Right lobe of liver (tissue), 6 donors: ENCODE measurements at regions not wholly inside any gene's neighbourhood (a gene's known extent, or its start where the extent isn't known, plus 50 kb on each side); places are given as distances from the start of the nearest gene placed in this dataset.

Experiments
- ATAC-seq, 4 donors: fragments of 200-7000 bp; cut with Tn5 transposase; one replicate each; pipeline ENCODE4 v1.9.1; 2020; ENCODE audit warnings: mild to moderate bottlenecking in 4 of 4, moderate library complexity in 4 of 4
- DNase-seq, 3 donors: peaks; one replicate each; pipeline ENCODE4 v3.0.0-alpha.2; 2020
- H3K27ac ChIP-seq, 3 donors: fragments of 200-600 bp; one replicate each; pipeline ENCODE4 v1.8.0; 2022
- H3K27me3 ChIP-seq, 2 donors: fragments of 200-600 bp; one replicate each; pipeline ENCODE4 v1.8.0; 2022
- H3K36me3 ChIP-seq, 4 donors: fragments of 200-600 bp; sonication (generic) in 1 of 4; one replicate each; pipeline versions ENCODE4 v1.5.1 to v1.8.0; 2017 to 2022; ENCODE audit warnings: control low read depth in 1 of 4
- H3K4me1 ChIP-seq, 4 donors: fragments of 200-600 bp; sonication (generic) in 1 of 4; one replicate each; pipeline versions ENCODE4 v1.5.1 to v1.8.0; 2017 to 2022; ENCODE audit warnings: control low read depth in 1 of 4
- H3K4me3 ChIP-seq, 3 donors: fragments of 200-600 bp; one replicate each; pipeline ENCODE4 v1.8.0; 2022
- H3K9me3 ChIP-seq, 4 donors: fragments of 200-600 bp; sonication (generic) in 1 of 4; one replicate each; pipeline versions ENCODE4 v1.5.1 to v1.8.0; 2017 to 2022; ENCODE audit warnings: control low read depth in 1 of 4
- POLR2A ChIP-seq: fragments of 450-650 bp; IDR thresholded peaks from one replicate; pipeline ENCODE4 v1.6.1; 2017; ENCODE audit warnings: antibody characterized with exemption, mild to moderate bottlenecking
- WGBS: methylation state at CpG from one replicate; pipeline ENCODE4 v1.1.6; 2018; ENCODE audit warnings: low coverage, low lambda C conversion rate; ENCODE audit not compliant: insufficient coverage; ENCODE audit errors: missing lambda C conversion rate; 5-methylcytosine and 5-hydroxymethylcytosine counted together
- intact Hi-C, 2 donors: fragments of 100-400 bp; cut with DNase I; formaldehyde crosslinking; loops; one replicate each; pipeline versions ENCODE4 v1.11.2 to v1.14.1; 2022
- TF ChIP-seq, protein P1 (sequence below), 4 donors: fragments of 200-600 bp in 3 of 4; fragments of 450-650 bp in 1 of 4; IDR thresholded peaks; one replicate each; pipeline versions ENCODE4 v1.5.1 to v1.8.0; 2016 to 2022; ENCODE audit warnings: antibody characterized with exemption in 4 of 4, mild to moderate bottlenecking in 2 of 4
- donor health status: DM: no; HTN: yes; CAD: no.
- donor health status: DM: no; HTN: no; CAD: no.
- donor health status: DM: no; HTN: no; CAD: no.
- donor health status: DM: no; HTN: yes; CAD: no.
- donor health status: DM: no; HTN: yes; CAD: no.

DNA sequence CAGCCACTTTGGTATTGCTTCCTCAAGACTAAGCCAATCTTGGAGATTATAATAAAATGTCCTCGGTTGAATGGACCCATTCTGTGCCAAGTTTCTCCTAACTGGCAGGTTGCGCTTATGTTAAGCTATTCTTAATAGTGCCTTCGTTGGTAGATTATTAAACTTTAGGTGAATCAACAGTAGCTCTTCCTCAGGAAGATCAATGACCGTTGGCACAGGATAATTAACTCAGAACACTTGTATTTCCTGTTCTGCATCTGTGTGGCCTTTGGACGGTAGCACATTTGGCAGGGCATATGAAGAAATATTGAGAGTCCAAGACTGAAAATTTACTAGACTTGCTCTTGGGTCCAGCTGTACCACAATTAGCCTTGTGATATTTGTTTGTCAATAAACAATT is 402.9 kb downstream of the MLLT3 start:
- WGBS = 16% methylated on average over 5 of the region's 5 CpGs
- intact Hi-C loops = no loop called here
- DNase-seq (no peak), ATAC-seq (peak; percentile 44 to 90 (median 78))
- no peak for TF ChIP-seq POLR2A
- TF ChIP-seq, protein P1, sequence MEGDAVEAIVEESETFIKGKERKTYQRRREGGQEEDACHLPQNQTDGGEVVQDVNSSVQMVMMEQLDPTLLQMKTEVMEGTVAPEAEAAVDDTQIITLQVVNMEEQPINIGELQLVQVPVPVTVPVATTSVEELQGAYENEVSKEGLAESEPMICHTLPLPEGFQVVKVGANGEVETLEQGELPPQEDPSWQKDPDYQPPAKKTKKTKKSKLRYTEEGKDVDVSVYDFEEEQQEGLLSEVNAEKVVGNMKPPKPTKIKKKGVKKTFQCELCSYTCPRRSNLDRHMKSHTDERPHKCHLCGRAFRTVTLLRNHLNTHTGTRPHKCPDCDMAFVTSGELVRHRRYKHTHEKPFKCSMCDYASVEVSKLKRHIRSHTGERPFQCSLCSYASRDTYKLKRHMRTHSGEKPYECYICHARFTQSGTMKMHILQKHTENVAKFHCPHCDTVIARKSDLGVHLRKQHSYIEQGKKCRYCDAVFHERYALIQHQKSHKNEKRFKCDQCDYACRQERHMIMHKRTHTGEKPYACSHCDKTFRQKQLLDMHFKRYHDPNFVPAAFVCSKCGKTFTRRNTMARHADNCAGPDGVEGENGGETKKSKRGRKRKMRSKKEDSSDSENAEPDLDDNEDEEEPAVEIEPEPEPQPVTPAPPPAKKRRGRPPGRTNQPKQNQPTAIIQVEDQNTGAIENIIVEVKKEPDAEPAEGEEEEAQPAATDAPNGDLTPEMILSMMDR (IDR thresholded peaks at IDR 0.05) = no peak
- Histone ChIP-seq H3K36me3 (no peaks in the 10 kb centered on the region), H3K27ac (no peak overlapping the region), H3K4me3 (no peak overlapping the region), H3K4me1 (peaks cover 0 to 8% (median 0%) of the 10 kb centered on the region in 4 donors), H3K27me3 (no peaks in the 10 kb centered on the region), H3K9me3 (no peaks in the 10 kb centered on the region)

DNA sequence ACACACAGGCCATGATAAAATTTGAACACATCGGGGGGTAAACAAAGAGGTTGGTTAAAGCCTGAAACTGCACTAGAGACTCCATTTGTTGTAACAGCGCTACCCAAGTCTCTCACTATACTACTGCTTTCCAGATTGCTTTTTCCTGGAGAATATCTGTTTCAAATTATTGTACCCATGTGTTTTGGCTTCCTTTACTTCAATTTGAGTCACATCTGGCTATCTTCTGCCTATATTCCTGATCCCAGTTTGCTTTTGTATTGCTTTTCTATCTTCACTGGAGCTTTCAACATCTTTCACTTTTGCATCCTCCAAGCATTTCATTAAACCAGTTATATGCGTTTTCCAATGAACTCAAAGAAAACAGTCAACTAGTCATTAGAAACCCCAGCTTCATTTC is 404.7 kb downstream of the MLLT3 start:
- TF ChIP-seq, protein P1 (IDR thresholded peaks at IDR 0.05) = no peak
- TF ChIP-seq POLR2A = no peak
- Histone ChIP-seq H3K27ac (no peak overlapping the region), H3K4me3 (no peak overlapping the region), H3K9me3 (no peaks in the 10 kb centered on the region), H3K27me3 (no peaks in the 10 kb centered on the region), H3K36me3 (no peaks in the 10 kb centered on the region), H3K4me1 (peaks cover 0 to 8% (median 0%) of the 10 kb centered on the region in 4 donors)
- no peak for ATAC-seq
- DNase-seq = no peak
- 40% methylated on average over 3 of the region's 3 CpGs for WGBS
- intact Hi-C loops = no loop called here

- Histone ChIP-seq H3K27me3 (no peaks in the 10 kb centered on the region), H3K4me1 (peaks cover 0 to 8% (median 0%) of the 10 kb centered on the region in 4 donors), H3K9me3 (no peaks in the 10 kb centered on the region), H3K36me3 (no peaks in the 10 kb centered on the region), H3K4me3 (no peak overlapping the region), H3K27ac (no peak overlapping the region)
- DNase-seq (no peak), ATAC-seq (no peak)
- intact Hi-C loops = no loop called here
- TF ChIP-seq, protein P1 (IDR thresholded peaks at IDR 0.05) = no peak
Observed at GRCh38 chr9:20216438-20216837, 405.9 kb downstream of the MLLT3 start.

DNA sequence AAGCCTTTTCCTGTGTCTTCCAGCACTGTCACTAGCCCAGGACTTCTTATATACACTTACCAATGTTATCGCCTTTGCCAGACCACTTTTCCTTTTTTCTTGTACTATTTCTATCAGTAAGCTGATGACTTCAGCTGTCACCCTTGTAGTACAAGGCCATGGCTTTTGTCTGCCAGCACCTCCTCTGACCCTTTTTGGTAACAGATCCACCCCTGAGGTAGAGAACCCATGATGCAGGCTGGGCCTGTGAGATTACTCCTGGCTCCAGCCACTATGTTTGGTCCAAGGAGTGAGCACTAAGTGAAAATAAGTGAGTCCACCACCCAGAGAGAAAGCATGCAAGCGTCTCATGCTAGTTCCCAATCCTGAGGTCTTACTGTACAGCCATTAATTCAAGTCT is 406.7 kb downstream of the MLLT3 start:
- Histone ChIP-seq H3K4me1 (peaks cover 0 to 8% (median 0%) of the 10 kb centered on the region in 4 donors), H3K27me3 (no peaks in the 10 kb centered on the region), H3K36me3 (no peaks in the 10 kb centered on the region), H3K9me3 (no peaks in the 10 kb centered on the region), H3K4me3 (no peak overlapping the region), H3K27ac (no peak overlapping the region)
- WGBS = 100% methylated on average over 1 of the region's 2 CpGs
- no peak for ATAC-seq
- TF ChIP-seq, protein P1 (IDR thresholded peaks at IDR 0.05) = no peak
- TF ChIP-seq POLR2A = no peak
- DNase-seq = no peak
- intact Hi-C loops = no loop called here

GRCh38 chr9:20212806-20213205 is 409.5 kb downstream of the MLLT3 start:
- no peaks in the 10 kb centered on the region for H3K36me3 ChIP-seq
- ATAC-seq = no peak
- H3K4me3 ChIP-seq = no peak overlapping the region
- H3K4me1 ChIP-seq = no peaks in the 10 kb centered on the region
- H3K27ac ChIP-seq = no peak overlapping the region
- DNase-seq = no peak
- no peaks in the 10 kb centered on the region for H3K27me3 ChIP-seq
- WGBS = 56% methylated on average over 3 of the region's 3 CpGs
- intact Hi-C loops = no loop called here
- TF ChIP-seq, protein P1 (IDR thresholded peaks at IDR 0.05) = no peak
- no peaks in the 10 kb centered on the region for H3K9me3 ChIP-seq
